ENCODE measurements at regions not wholly inside any gene's neighbourhood (a gene's known extent, or its start where the extent isn't known, plus 50 kb on each side); places are given as distances from the start of the nearest gene placed in this dataset.
"Not testable (repeated sequence)": the region's sequence is repeated elsewhere in the genome, so short reads cannot be mapped to it uniquely, and the experiment has no call there.

DNA sequence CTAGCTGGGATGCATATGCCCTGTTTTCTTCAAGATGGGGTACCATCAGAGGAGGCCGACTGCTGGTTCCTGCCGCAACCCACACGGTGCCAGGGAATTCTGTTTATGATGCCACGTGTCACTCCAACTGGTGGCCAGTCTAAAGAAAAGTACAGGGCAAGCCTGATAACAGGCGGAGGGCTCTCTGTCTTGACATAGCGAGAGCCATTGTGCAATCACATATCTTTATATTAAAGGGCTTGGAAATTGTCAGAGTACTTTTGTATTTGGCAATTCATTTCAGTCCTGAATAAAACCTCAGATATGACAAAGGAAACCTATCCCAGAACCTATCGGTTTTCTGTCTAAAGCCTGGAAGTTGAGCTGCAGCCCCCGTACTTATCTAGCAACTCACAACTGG lies 768.4 kb downstream of the TDRD15 start:
- TF ChIP-seq, protein P1, sequence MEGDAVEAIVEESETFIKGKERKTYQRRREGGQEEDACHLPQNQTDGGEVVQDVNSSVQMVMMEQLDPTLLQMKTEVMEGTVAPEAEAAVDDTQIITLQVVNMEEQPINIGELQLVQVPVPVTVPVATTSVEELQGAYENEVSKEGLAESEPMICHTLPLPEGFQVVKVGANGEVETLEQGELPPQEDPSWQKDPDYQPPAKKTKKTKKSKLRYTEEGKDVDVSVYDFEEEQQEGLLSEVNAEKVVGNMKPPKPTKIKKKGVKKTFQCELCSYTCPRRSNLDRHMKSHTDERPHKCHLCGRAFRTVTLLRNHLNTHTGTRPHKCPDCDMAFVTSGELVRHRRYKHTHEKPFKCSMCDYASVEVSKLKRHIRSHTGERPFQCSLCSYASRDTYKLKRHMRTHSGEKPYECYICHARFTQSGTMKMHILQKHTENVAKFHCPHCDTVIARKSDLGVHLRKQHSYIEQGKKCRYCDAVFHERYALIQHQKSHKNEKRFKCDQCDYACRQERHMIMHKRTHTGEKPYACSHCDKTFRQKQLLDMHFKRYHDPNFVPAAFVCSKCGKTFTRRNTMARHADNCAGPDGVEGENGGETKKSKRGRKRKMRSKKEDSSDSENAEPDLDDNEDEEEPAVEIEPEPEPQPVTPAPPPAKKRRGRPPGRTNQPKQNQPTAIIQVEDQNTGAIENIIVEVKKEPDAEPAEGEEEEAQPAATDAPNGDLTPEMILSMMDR (IDR thresholded peaks at IDR 0.05; ENCODE audit: insufficient read depth, low read length, missing control alignments), result no peak
- CTCF ChIA-PET, result no interaction called here
- DNase-seq (ENCODE audit: low read depth, low spot score), result no peak
- no peak overlapping the region for H3K4me3 ChIP-seq (ENCODE audit: low read depth, low read length)
- POLR2A ChIA-PET, result no interaction called here

DNA sequence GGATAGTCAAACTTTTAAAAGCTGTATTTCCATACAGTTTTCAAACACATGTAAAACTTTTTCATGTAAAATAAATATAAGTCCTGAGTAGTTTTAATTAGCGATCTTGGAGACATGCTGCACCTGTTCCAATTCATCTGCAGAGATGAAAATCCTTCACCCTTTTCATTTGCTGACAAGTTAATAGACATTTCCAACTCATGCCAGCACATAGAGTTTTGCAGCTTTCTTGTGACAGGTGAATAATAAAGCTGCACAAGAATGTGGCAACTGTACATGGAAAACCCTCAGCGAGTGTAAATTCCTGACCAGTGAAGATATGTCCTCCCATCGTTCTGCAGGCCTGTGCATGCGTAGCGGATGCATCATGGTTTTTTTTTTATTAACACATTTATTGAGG lies 771.4 kb downstream of the TDRD15 start:
- no peak overlapping the region for H3K4me3 ChIP-seq (ENCODE audit: low read depth, low read length)
- ChIA-PET CTCF (no interaction called here), POLR2A (no interaction called here)
- TF ChIP-seq, protein P1 (IDR thresholded peaks at IDR 0.05; ENCODE audit: insufficient read depth, low read length, missing control alignments), result no peak
- no peak for DNase-seq (ENCODE audit: low read depth, low spot score)

DNA sequence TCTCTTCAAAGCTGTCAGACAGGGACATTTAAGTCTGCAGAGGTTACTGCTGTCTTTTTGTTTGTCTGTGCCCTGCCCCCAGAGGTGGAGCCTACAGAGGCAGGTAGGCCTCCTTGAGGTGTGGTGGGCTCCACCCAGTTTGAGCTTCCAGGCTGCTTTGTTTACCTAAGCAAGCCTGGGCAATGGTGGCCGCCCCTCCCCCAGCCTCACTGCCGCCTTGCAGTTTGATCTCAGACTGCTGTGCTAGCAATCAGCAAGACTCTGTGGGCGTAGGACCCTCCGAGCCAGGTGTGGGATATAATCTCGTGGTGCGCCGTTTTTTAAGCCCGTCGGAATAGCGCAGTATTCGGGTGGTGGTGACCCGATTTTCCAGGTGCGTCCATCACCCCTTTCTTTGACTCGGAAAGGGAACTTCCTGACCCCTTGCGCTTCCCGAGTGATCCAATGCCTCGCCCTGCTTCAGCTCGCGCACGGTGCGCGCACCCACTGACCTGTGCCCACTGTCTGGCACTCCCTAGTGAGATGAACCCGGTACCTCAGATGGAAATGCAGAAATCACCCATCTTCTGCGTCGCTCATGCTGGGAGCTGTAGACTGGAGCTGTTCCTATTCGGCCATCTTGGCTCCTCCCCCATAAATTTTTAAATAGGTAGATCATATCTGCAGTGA lies 785.1 kb downstream of the TDRD15 start:
- DNase-seq (ENCODE audit: low read depth, low spot score); H3K4me3 ChIP-seq (ENCODE audit: low read depth, low read length); CTCF ChIA-PET; POLR2A ChIA-PET: not testable (repeated sequence)

DNA sequence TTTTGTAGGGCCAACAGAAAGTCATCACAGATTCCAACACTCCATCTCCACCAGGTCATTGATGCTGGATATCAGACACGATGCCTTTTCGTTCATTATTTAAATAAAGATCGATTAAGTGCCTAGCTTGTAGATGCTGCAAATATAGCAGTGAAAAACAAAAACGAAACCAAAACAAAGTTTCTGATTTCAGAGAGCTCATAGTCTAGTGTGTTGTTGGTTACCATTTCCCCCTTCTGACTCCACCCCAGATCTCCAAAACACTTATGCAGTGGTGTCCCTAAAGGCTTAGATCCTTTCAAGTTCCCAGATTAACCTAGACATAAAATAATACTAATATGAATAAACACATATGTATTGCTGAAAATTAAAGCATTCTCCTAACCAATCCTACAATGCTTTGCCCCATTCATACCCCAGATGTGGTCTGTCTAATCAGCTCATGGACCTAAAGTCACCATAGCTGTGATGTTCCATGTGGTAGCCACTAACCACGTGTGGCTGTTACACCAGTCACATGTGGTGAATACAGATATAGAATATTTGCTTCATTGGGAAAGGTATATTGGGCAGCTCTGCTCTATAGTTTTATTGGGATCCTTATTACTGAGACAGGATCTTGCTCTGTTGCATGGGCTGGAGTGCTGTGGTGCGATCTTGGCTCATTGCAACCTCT lies 787.2 kb downstream of the TDRD15 start:
- DNase-seq (ENCODE audit: low read depth, low spot score), result no peak
- CTCF ChIA-PET, result no interaction called here
- TF ChIP-seq, protein P1 (IDR thresholded peaks at IDR 0.05; ENCODE audit: insufficient read depth, low read length, missing control alignments), result no peak
- no peak overlapping the region for H3K4me3 ChIP-seq (ENCODE audit: low read depth, low read length)
- POLR2A ChIA-PET, result no interaction called here

DNA sequence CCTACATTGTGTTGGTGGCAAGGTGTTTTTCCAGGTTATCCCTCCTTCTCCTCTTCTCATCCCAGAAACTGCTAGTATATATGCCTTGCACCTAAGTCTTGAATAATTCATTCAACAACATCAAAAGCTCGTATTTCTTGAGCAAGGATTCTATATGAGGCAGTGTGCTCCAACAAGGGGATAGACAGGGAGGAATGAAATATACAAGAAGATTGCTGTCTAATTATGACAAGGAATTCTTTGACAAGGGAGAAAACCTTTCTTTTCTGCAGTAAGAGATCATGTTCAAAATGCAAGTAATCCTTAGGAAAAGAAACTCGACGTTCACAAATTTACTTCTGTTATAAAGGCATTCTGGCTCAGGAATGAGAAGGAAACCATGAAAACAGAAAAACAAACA lies 788.6 kb downstream of the TDRD15 start:
- POLR2A ChIA-PET, result no interaction called here
- DNase-seq (ENCODE audit: low read depth, low spot score), result no peak
- no peak overlapping the region for H3K4me3 ChIP-seq (ENCODE audit: low read depth, low read length)
- CTCF ChIA-PET, result no interaction called here
- TF ChIP-seq, protein P1 (IDR thresholded peaks at IDR 0.05; ENCODE audit: insufficient read depth, low read length, missing control alignments), result no peak

GRCh38 chr2:21915201-21915600 lies 791.4 kb downstream of the TDRD15 start:
- ChIA-PET CTCF (no interaction called here), POLR2A (no interaction called here)
- no peak overlapping the region for H3K4me3 ChIP-seq (ENCODE audit: low read depth, low read length)
- no peak for DNase-seq (ENCODE audit: low read depth, low spot score)
- TF ChIP-seq, protein P1 (IDR thresholded peaks at IDR 0.05; ENCODE audit: insufficient read depth, low read length, missing control alignments), result no peak

Data from AG04449 (cell line).